H1 (cell line): ENCODE measurements at regions not wholly inside any gene's neighbourhood (a gene's known extent, or its start where the extent isn't known, plus 50 kb on each side); places are given as distances from the start of the nearest gene placed in this dataset.

ENCODE experiments used
- CEBPB ChIP-seq: IDR thresholded peaks from 2 replicates; pipeline ENCODE4 v1.6.1; 2012; ENCODE audit warnings: low read depth, low read length
- EZH2 ChIP-seq: fragments of 200-600 bp; sonication (generic); IDR thresholded peaks from 2 replicates; pipeline ENCODE4 v1.7.1; 2012; ENCODE audit warnings: low read depth, mild to moderate bottlenecking, moderate library complexity, low read length, inconsistent platforms; ENCODE audit not compliant: severe bottlenecking
- HDAC2 ChIP-seq, 2 experiments: fragments of 300-600 bp in 1 of 2; sonication (generic) in 1 of 2; IDR thresholded peaks; 2 replicates each; pipeline ENCODE4 v1.6.1; 2011 to 2012; ENCODE audit warnings: low read depth in 2 of 2, low read length in 2 of 2, mild to moderate bottlenecking in 2 of 2, moderate library complexity in 2 of 2, borderline replicate concordance in 1 of 2, inconsistent platforms in 1 of 2
- POLR2A ChIP-seq, 2 experiments: IDR thresholded peaks; 1 replicate in 1 of 2; 2 replicates in 1 of 2; pipeline ENCODE4 v1.6.1; 2011; ENCODE audit warnings: low read depth in 2 of 2, low read length in 2 of 2, mild to moderate bottlenecking in 2 of 2; ENCODE audit errors: control extremely low read depth in 1 of 2
- SIN3A ChIP-seq, 2 experiments: IDR thresholded peaks in 1 of 2; conservative IDR thresholded peaks in 1 of 2; 2 replicates each; pipeline ENCODE4 v1.6.1; 2011 to 2012; ENCODE audit warnings: low read length in 2 of 2, improper control_type of control experiment in 1 of 2, low read depth in 1 of 2, mild to moderate bottlenecking in 1 of 2
- TF ChIP-seq, protein P1 (sequence below), 3 experiments: IDR thresholded peaks; 1 replicate in 2 of 3; 2 replicates in 1 of 3; pipeline versions ENCODE4 v1.5.1 to v1.6.1; 2011; ENCODE audit warnings: low read length in 3 of 3, mild to moderate bottlenecking in 3 of 3, inconsistent platforms in 2 of 3, low read depth in 1 of 3, moderate library complexity in 1 of 3; ENCODE audit not compliant: insufficient read depth in 1 of 3; ENCODE audit errors: control extremely low read depth in 1 of 3

DNA sequence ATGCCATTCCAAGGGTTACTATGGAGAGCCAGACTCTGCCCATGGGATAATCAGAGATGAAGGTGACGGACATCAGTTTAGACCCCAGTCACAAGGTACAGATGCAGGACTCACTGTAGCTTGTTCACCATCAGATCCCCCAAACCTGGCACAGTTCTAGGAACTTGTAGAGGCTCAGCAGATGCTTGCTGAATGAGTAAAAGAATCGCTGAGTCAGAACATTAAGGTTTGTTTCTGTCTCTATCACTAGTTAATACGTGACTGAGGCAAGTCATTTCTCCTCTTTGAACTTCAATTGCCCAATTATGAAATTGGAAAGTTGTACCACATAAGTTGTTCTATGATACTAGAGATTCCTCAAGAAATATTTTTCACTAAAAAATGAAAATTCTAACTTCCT is 65.1 kb downstream of the PPP1R3C start:
- TF ChIP-seq HDAC2 (IDR thresholded peaks at IDR 0.05; ENCODE audit: borderline replicate concordance in 1 of 2, low read depth in 2 of 2, low read length in 2 of 2) (no peak), EZH2 (no peak), SIN3A (conservative IDR thresholded peaks at IDR 0.05 in 1 of 2, IDR thresholded peaks at IDR 0.05 in 1 of 2; ENCODE audit: low read depth in 1 of 2, low read length in 2 of 2) (no peak), POLR2A (IDR thresholded peaks at IDR 0.05; ENCODE audit: control extremely low read depth in 1 of 2, low read depth in 2 of 2, low read length in 2 of 2) (no peak), CEBPB (no peak)
- TF ChIP-seq, protein P1, sequence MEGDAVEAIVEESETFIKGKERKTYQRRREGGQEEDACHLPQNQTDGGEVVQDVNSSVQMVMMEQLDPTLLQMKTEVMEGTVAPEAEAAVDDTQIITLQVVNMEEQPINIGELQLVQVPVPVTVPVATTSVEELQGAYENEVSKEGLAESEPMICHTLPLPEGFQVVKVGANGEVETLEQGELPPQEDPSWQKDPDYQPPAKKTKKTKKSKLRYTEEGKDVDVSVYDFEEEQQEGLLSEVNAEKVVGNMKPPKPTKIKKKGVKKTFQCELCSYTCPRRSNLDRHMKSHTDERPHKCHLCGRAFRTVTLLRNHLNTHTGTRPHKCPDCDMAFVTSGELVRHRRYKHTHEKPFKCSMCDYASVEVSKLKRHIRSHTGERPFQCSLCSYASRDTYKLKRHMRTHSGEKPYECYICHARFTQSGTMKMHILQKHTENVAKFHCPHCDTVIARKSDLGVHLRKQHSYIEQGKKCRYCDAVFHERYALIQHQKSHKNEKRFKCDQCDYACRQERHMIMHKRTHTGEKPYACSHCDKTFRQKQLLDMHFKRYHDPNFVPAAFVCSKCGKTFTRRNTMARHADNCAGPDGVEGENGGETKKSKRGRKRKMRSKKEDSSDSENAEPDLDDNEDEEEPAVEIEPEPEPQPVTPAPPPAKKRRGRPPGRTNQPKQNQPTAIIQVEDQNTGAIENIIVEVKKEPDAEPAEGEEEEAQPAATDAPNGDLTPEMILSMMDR (IDR thresholded peaks at IDR 0.05; ENCODE audit: control extremely low read depth in 1 of 3, insufficient read depth in 1 of 3, low read depth in 1 of 3, low read length in 3 of 3), result no peak
